ENCODE measurements at regions not wholly inside any gene's neighbourhood (a gene's known extent, or its start where the extent isn't known, plus 50 kb on each side); places are given as distances from the start of the nearest gene placed in this dataset.
"Not testable (repeated sequence)": the region's sequence is repeated elsewhere in the genome, so short reads cannot be mapped to it uniquely, and the experiment has no call there.

DNA sequence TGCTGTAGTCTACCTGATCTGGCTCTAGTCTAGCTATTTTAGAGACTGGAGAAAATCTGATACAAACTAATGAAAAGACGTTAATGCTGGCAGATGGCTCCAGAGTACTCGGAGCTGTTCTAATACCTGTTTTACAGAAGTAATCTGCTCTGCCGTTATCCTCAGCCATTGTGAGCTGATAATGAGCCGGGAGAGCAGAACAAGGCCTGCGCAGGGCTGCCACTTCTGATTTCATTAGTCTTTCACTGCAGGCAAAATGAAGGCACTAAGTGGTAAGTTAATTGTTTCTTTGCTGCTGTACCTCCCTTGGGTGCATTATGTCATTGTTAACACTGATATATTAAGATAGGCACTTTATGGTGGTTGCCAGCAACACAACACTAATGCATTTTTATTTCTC, 456.4 kb upstream of the PFKP start:
- intact Hi-C loops (cut with DNase I) = no loop called here
- DNase-seq = no peak

- intact Hi-C loops (cut with DNase I) = no loop called here
- DNase-seq = no peak
Observed at GRCh38 chr10:2604891-2605290, 462.5 kb upstream of the PFKP start.

DNA sequence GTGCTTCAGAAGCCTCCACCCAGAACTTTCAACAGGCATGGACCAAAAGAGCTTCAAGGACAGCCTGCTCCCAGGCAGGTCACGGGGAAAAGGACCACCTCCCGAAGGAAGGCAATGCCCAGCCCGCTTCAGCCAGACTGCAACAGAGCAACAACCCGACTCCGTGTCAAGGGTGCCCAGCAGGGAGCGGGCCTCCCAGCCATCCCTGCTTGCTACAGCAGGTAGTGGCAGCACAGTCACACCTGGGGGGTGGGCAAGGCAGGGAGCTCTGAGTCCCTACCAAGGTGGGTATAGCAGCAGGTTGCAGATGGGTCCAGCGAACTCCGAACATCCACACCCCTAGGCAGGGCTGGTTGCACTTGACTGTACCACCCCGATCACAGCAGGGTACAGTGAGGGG, 467.8 kb upstream of the PFKP start:
- DNase-seq = peak in 1 of 10 donors; percentile 69
- intact Hi-C loops (cut with DNase I) = no loop called here

GRCh38 chr10:2592360-2593160, 474.8 kb upstream of the PFKP start:
- intact Hi-C loops (cut with DNase I) = no loop called here
- DNase-seq = no peak

DNA sequence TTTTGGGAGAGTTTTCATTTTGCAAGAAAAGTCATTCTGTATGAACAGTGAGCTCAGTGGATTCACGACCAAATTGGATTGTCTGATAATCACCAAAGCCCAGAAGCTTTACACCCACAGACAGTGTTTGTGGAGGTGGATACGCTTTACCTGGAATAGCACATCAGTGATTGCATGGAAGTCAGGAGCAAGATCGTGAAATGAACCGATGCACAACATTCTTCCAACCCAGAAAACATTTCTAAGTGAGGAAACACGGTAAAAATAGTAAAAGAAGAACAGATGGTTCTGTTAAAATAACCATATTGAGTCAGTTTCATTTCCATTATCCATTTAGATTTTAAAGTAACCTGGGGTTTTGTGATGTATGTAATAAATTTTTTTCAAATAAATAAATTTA, 478.2 kb upstream of the PFKP start:
- intact Hi-C loops (cut with DNase I) = no loop called here
- no peak for DNase-seq

DNA sequence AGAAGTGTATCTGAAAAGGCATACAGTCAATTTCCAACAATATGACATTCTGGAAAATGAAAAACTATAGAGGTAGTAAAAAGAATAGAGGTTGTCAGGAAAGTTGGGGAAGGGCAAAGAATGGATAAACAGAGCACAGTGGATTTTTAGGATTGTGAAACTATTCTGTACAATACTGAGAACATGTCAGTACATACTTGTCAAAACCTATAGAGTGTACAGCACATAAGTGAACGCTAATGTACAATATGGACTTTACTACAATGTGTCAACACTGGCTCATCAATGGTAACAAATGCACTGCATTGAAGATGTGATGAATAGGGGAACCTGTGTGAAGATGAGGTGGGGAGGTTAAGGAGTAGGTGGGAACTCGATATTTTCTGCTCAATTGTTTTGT, 483.0 kb upstream of the PFKP start:
- DNase-seq = no peak
- intact Hi-C loops (cut with DNase I) = no loop called here

- no peak for DNase-seq
Observed at GRCh38 chr10:2576892-2577291, 490.5 kb upstream of the PFKP start.

GRCh38 chr10:2575460-2575859, 491.9 kb upstream of the PFKP start:
- DNase-seq = no peak
- intact Hi-C loops (cut with DNase I) = no loop called here

More at GRCh38 chr10:2576892-2577291, 490.5 kb upstream of the PFKP start:
- intact Hi-C loops (cut with DNase I) = no loop called here

DNA sequence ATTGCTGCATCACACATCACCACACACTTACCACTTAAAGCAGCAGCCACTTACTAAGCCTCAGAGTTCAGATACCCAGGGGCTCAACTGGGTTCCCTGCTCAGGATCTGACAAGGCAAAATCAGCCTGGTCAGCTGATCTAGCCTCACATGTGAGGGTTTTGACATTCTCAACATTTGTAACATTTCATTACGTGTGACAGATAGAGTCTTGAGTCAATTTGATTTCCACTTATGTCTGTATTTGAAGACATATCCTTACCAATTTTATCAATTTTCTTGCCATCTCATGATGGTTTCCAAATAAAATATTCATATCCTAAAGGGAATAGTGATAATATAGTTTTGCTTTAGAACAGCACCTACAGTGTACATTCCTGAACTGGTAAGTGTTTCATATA, 494.7 kb upstream of the PFKP start:
- intact Hi-C loops (cut with DNase I) = no loop called here
- no peak for DNase-seq

- intact Hi-C loops (cut with DNase I) = no loop called here
- no peak for DNase-seq
Observed at GRCh38 chr10:2556883-2557282, 510.5 kb upstream of the PFKP start.

DNA sequence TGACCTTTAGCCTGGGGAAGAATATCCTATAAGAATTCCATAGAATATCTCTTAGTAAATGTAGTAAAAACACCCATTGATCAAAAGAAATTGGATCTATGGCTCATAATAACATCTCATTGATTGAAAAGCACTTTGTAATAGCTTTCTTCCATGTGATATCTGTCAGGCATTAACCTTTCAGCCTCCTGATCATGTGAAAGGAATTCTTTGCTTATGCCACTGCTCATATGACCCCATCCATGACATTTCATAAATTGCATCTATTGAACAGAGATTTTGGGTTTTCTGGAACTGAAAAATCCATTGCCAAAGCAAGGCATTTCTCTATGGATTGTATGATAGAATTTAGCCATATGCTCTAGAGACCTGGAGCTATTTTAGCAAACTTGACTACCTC, 519.3 kb upstream of the PFKP start:
- intact Hi-C loops (cut with DNase I) = no loop called here
- DNase-seq = no peak

DNA sequence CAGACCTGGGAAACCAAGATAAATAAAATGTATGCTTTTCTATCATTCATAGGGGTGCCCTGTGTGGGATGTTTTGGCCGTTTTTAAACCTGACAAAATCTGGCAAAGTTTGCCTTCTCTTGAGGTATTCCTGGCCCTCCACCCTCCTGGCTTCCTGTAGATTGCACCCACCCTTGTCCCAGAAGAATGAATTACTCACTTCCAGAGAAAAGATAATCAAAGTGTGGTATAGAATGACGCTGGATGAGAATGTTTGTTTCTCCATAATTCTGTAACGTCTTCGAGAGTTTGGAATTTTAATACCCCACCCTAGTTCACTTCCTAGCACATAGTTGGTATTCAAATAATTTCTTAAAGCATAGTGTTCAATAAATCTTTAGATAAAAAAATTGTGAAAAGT, 519.7 kb upstream of the PFKP start:
- DNase-seq = no peak
- intact Hi-C loops (cut with DNase I) = no loop called here

GRCh38 chr10:2546894-2547293, 520.5 kb upstream of the PFKP start:
- intact Hi-C loops (cut with DNase I); DNase-seq: not testable (repeated sequence)

DNA sequence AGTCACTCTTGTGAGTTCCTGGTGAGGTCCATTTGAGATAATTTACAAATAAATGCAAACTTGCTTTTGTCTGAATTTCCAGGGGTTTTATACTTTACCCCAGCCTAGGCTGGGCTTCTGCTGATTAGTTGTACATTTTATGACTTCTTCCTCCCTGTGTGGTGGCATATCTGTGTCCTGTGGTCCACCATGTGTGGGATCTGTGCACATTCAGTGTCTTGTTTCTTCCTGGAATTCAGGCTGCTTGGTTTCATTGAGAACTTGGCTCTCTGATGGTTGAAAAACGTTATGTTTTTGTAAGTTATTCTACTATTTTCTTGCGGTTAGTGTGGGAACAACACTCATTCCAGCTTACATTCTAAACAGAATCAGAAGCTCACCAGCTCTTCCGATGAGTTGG, 523.4 kb upstream of the PFKP start:
- no peak for DNase-seq
- intact Hi-C loops (cut with DNase I) = no loop called here

DNA sequence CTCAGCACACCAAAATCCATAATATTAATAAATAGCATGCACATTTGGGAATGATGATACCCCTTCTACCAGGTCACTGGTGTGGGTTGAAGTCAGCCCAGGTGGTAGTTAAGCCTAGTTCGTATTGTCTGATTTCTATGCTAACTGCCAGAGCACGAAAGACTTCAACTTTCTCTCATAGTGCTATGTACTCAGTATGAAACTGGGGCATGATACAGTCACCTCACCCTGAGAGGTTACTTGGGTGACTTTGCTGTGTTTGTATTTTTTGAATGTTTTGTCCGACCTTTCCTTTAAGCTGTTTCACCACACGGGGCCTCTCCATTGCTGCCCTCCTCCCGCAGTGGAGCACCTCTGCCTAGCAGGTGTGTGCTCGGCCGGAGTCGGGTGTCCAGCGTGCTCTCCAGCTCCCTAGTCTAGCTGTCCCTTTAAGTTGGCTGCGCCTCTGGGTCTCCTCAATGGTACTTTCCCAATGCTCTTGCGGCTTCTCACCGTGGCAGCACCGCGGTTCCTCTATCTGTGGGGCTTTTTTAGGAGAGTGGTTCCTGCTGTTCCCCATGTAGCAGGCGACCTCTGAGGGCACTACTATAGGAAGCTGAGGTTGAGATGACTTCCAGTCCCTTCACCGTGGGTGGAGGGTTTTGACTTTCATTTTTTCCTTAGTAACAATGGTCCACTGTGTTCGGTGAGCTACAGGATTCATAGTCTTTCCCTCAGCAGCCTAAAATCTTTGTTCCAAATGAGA, 524.0 kb upstream of the PFKP start:
- intact Hi-C loops (cut with DNase I) = no loop called here
- no peak for DNase-seq

DNA sequence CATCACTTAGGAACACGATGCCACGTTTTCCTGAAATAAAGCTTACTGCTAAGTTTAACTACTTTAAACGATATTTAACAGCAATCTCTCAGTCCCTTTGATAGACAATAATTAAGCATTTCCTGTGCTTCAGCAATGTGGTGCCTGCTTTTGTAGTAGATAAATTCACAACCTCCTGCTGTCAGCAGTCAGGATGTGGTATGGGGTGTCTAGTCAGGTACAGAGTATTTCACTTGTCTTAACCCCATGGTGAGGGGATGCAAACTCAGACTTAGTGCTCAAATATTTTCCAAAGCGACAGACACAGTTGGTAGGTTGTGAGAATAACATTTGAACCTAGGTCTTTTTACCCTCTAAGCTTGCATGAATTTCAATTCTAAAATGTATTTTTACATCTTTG, 526.2 kb upstream of the PFKP start:
- intact Hi-C loops (cut with DNase I) = no loop called here

GRCh38 chr10:2529945-2530344, 537.4 kb upstream of the PFKP start:
- intact Hi-C loops (cut with DNase I) = no loop called here
- no peak for DNase-seq

More for the DNA sequence above, 526.2 kb upstream of the PFKP start:
- no peak for DNase-seq

DNA sequence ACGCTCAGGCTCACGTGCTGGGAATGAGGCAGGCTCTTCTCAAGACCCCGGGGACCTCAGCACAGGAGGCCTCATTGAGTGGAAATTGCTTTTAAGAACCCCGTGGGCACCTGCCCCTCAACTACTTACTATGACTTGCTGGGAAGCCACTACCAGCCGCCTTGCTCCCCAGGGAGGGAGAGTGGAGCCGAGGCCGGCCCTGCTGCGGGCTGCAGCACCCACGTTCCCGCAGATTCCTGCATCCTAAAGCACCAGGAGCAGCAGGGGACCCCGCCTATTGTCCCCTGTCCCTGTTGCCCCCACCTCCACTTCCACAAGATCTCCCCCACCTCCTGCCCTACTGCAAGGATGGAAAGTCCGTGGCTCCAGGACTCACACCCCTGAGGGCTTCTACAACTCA, 541.6 kb upstream of the PFKP start:
- intact Hi-C loops (cut with DNase I) = no loop called here
- DNase-seq = no peak

- intact Hi-C loops (cut with DNase I) = no loop called here
- no peak for DNase-seq
Observed at GRCh38 chr10:2519139-2519538, 548.2 kb upstream of the PFKP start.

DNA sequence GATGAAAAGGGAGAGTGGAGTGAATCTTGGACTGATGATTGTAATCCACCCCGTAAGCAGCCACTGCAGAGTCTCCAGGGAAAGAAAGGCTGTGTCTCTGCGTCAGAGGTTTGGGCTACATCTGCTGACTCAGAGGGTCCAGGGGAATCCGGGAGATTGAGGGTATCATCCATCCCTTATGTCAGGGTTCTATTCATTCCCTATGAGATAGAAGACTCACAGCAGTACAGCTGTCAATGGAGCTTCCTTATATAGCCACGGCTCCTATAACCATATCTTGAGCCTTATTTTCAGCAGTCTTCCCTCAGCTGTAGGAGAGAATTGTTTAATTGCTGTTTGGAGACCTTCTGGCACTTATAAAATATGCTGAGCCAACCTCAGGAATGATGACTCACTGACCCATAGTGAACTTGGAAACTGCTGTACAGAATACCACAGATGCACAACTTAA, 558.2 kb upstream of the PFKP start:
- no peak for DNase-seq
- intact Hi-C loops (cut with DNase I) = no loop called here

DNA sequence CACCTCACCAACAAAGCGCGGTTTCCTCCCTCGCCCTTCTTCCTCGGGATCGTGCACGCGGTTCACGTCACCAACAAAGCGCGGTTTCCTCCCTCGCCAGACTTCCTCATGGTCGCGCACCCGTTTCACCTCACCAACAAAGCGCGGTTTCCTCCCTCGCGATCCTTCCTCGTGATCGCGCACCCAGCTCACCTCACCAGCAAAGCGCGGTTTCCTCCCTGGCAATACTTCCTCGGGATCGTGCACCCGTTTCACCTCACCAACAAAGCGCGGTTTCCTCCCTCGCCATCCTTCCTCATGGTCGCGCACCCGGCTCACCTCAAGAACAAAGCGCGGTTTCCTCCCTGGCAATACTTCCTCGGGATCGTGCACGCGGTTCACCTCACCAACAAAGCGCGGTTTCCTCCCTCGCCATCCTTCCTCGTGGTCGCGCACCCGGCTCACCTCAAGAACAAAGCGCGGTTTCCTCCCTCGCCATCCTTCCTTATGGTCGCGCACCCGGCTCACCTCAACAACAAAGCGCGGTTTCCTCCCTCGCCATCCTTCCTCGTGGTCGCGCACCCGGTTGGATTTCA, 565.9 kb upstream of the PFKP start:
- DNase-seq; intact Hi-C loops (cut with DNase I): not testable (repeated sequence)

DNA sequence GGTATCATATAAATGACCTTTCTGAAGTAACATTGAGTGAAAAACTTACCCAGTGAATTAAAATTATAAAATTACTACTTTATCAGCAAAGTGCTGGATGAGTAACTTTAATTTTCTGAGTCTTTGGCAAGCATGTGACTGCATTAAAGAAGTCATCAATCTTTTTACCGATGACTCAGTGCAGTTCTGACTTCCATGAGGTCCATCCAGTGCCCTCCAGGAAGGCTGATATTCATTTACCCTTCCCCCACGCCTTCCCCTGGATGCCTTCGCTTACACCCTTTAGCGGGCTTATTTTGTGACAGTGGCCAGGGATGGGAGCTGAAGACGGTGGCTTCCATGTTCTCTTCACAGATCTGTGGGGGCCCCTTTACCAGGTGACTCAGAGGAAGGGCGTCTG, 572.9 kb upstream of the PFKP start:
- intact Hi-C loops (cut with DNase I) = no loop called here
- no peak for DNase-seq
